Chondrocyte (in vitro differentiated cells): ENCODE measurements at regions not wholly inside any gene's neighbourhood (a gene's known extent, or its start where the extent isn't known, plus 50 kb on each side); places are given as distances from the start of the nearest gene placed in this dataset.
A peak's percentile ranks its signal among the peaks of the same experiment; 100 is the strongest.
"Not testable (repeated sequence)": the region's sequence is repeated elsewhere in the genome, so short reads cannot be mapped to it uniquely, and the experiment has no call there.

Experiments used
- DNase-seq: peaks from one replicate; pipeline ENCODE4 v3.0.0; 2021; ENCODE audit warnings: mixed read lengths, low spot score
- H3K27ac Mint-ChIP-seq: one replicate; pipeline ENCODE4 v1.8.0; 2021; ENCODE audit warnings: mild to moderate bottlenecking, moderate library complexity, mixed read lengths; ENCODE audit not compliant: unreplicated experiment
- H3K27me3 Mint-ChIP-seq: 2 replicates; pipeline ENCODE4 v1.8.0; 2021; ENCODE audit warnings: low read depth, mixed read lengths
- H3K36me3 Mint-ChIP-seq: 2 replicates; pipeline ENCODE4 v1.8.0; 2021; ENCODE audit warnings: low read depth, mixed read lengths
- H3K4me1 Mint-ChIP-seq: 2 replicates; pipeline ENCODE4 v1.8.0; 2021; ENCODE audit warnings: low read depth, mild to moderate bottlenecking, mixed read lengths
- H3K4me3 Mint-ChIP-seq: one replicate; pipeline ENCODE4 v1.8.0; 2021; ENCODE audit warnings: mild to moderate bottlenecking, moderate library complexity, mixed read lengths; ENCODE audit not compliant: unreplicated experiment
- H3K9me3 Mint-ChIP-seq: 2 replicates; pipeline ENCODE4 v1.8.0; 2021; ENCODE audit warnings: low read depth, mixed read lengths
- TF ChIP-seq, protein P1 (sequence below): fragments of 200-600 bp; sonication (generic); IDR thresholded peaks from 2 replicates; pipeline ENCODE4 v1.5.0; 2021; ENCODE audit warnings: antibody characterized with exemption, mild to moderate bottlenecking, moderate library complexity

DNA sequence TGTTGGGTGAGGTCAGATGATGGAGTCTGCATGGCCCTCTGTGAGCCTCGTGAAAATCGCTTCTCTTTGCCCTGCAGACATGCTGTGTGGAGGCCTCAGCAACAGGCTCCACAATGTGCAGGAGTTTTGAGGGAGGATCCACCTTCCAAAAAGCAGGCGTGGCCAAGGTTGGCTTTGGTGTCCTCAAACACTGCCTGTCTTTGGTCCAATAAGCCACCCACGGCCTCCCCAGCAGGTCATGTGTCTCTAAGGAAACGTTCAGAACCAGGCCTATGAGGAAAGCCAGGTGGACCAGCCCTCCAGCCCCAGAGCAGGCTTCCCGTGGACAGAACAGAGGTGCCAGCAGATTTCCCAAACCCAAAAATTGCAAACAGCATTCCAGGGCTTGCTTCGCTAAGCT, 340.7 kb upstream of the IRX2 start:
- Mint-ChIP-seq H3K9me3 (peaks cover 24% of the 10 kb centered on the region), H3K27me3 (no peaks in the 10 kb centered on the region), H3K27ac (no peak overlapping the region), H3K36me3 (no peaks in the 10 kb centered on the region), H3K4me1 (no peaks in the 10 kb centered on the region), H3K4me3 (no peak overlapping the region)
- TF ChIP-seq, protein P1, sequence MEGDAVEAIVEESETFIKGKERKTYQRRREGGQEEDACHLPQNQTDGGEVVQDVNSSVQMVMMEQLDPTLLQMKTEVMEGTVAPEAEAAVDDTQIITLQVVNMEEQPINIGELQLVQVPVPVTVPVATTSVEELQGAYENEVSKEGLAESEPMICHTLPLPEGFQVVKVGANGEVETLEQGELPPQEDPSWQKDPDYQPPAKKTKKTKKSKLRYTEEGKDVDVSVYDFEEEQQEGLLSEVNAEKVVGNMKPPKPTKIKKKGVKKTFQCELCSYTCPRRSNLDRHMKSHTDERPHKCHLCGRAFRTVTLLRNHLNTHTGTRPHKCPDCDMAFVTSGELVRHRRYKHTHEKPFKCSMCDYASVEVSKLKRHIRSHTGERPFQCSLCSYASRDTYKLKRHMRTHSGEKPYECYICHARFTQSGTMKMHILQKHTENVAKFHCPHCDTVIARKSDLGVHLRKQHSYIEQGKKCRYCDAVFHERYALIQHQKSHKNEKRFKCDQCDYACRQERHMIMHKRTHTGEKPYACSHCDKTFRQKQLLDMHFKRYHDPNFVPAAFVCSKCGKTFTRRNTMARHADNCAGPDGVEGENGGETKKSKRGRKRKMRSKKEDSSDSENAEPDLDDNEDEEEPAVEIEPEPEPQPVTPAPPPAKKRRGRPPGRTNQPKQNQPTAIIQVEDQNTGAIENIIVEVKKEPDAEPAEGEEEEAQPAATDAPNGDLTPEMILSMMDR: no peak
- DNase-seq: no peak

DNA sequence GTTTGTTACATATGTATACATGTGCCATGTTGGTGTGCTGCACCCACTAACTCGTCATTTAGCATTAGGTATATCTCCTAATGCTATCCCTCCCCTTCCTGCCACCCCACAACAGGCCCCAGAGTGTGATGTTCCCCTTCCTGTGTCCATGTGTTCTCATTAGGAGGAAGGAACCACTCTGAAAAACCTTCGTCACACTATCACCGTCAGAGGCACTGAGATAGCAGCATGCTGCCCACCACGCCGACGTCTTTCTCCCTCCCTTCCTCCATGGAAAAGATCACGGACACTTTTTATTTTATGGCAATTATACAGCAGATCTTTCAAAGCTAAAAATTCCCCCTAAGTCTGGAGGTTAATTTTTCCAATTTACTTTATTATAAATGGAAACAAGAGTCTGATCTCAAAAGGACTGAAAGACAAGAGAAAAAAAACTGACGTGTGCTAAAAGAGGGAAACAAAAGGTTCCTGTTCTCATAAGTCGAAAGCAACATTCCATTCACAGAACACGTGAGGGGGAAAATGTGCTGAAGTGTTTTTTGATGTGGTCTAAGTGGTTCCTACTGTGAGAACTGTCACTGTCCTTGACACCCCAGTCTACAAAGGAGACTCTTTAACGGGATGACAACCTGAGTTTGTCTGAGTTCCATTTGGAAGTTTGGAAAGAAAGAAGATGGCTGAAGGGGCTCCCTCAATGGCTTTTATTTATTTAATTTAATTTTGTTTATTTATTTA, 339.7 kb upstream of the IRX2 start:
- DNase-seq: no peak
- TF ChIP-seq, protein P1: no peak
- H3K4me3 Mint-ChIP-seq: no peak overlapping the region

DNA sequence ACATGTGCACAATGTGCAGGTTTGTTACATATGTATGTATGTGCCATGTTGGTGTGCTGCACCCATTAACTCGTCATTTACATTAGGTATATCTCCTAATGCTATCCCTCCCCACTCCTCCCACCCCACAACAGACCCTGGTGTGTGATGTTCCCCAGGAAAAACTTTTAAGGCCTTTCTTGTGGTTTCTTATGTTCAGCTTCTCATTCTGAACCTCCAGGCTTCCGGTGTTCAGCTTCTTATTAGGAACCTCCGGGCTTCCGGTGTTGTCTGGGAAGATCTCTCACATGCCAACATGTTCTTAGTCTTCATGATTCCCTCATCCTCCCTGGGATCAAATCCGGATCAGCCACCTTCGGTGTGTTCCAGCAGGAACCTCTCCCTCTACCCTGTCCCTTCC, 338.8 kb upstream of the IRX2 start:
- DNase-seq, H3K4me1 Mint-ChIP-seq, H3K27me3 Mint-ChIP-seq, H3K27ac Mint-ChIP-seq, H3K36me3 Mint-ChIP-seq, H3K4me3 Mint-ChIP-seq: not testable (repeated sequence)
- H3K9me3 Mint-ChIP-seq: peaks cover 19% of the 10 kb centered on the region

More for the DNA sequence above, 339.7 kb upstream of the IRX2 start:
- Mint-ChIP-seq H3K36me3 (no peaks in the 10 kb centered on the region), H3K27ac (no peak overlapping the region), H3K4me1 (no peaks in the 10 kb centered on the region), H3K27me3 (no peaks in the 10 kb centered on the region), H3K9me3 (peaks cover 23% of the 10 kb centered on the region)

DNA sequence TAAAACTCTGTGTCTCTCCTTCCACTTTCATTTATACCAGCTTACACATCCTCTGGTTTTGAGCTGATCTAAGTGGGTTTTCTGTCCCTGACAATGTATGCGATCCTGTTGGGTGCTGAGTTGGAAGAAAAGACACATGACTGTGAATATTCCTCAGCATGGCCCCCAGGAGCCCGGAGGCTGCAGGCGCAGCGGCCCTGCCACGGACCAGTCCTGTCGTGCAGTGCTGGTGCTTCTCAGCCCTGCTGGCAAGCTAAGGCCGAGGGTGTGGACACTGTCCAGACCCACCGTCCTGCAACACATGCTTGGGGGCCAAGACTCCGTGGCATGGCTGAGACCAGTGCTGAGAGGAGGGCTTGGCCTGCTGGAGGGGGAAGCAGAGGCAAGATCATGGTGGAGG, 328.9 kb upstream of the IRX2 start:
- Mint-ChIP-seq H3K27me3 (no peaks in the 10 kb centered on the region), H3K9me3 (peaks cover 30% of the 10 kb centered on the region), H3K36me3 (no peaks in the 10 kb centered on the region), H3K4me1 (no peaks in the 10 kb centered on the region), H3K27ac (no peak overlapping the region), H3K4me3 (no peak overlapping the region)
- TF ChIP-seq, protein P1: no peak
- DNase-seq: no peak

DNA sequence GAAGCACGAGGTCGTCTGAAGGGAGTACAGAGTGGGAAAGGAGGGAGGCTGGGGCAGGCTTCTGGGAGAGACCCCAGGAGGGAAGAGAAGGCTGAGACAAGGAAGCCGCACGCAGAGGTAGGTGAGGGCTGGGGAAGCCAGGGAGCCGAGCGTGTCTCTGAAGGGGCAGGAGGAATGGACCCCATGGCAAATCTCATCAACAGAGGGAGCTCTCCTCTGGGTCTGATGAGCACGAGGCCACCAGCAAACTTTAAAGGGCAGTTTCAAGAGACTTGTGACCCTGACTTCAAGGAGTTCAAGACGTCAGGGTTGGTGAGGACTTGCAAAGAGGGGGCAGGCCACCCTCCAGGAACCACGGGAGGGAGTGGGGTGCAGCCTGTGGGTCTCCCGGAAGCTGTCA, 326.2 kb upstream of the IRX2 start:
- Mint-ChIP-seq H3K4me1 (no peaks in the 10 kb centered on the region), H3K27ac (no peak overlapping the region), H3K4me3 (no peak overlapping the region), H3K36me3 (no peaks in the 10 kb centered on the region), H3K27me3 (no peaks in the 10 kb centered on the region), H3K9me3 (peaks cover 43% of the 10 kb centered on the region)
- DNase-seq: no peak
- TF ChIP-seq, protein P1: no peak

DNA sequence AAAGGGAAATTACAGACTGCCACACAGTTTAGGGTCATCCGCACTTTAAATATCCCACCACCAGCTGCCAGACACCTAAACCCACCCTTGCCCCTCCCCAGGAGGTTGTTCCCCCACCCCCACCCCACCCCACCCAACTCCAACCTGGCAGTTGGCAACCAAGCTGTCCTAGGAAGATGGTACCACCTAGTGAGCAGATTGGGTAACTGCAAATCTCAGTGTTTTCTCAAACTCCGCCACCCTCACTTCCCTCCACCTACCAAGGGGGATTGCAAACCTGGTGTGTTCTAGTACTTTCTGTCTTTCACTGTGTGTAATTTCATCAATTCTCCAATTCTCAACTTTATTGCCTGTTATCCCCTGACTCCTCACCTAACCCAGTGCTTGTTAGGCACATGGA, 323.8 kb upstream of the IRX2 start:
- H3K36me3 Mint-ChIP-seq: no peaks in the 10 kb centered on the region

More for the DNA sequence above, 323.8 kb upstream of the IRX2 start:
- no peak for DNase-seq
- H3K4me3 Mint-ChIP-seq: no peak overlapping the region
- no peaks in the 10 kb centered on the region for H3K4me1 Mint-ChIP-seq
- no peaks in the 10 kb centered on the region for H3K27me3 Mint-ChIP-seq
- TF ChIP-seq, protein P1: peak; percentile 35
- H3K9me3 Mint-ChIP-seq: peaks cover 52% of the 10 kb centered on the region
- no peak overlapping the region for H3K27ac Mint-ChIP-seq
